Peyer's patch (tissue), 4 donors: ENCODE measurements at regions not wholly inside any gene's neighbourhood (a gene's known extent, or its start where the extent isn't known, plus 50 kb on each side); places are given as distances from the start of the nearest gene placed in this dataset.

Experiments
- CTCF ChIP-seq, 6 experiments: fragments of 450-650 bp in 4 of 6; fragments of 200-600 bp in 2 of 6; sonication (generic) in 1 of 6; IDR thresholded peaks; one replicate each; pipeline ENCODE4 v1.5.1; 2017 to 2019; ENCODE audit warnings: antibody characterized with exemption in 6 of 6, mild to moderate bottlenecking in 3 of 6, moderate library complexity in 1 of 6
- POLR2A ChIP-seq, 2 donors: fragments of 450-650 bp; IDR thresholded peaks; one replicate each; pipeline ENCODE4 v1.5.1; 2017; ENCODE audit warnings: antibody characterized with exemption in 2 of 2, mild to moderate bottlenecking in 2 of 2, moderate library complexity in 2 of 2

GRCh38 chr4:136812100-136812880 lies 720.0 kb downstream of the PCDH18 start:
- TF ChIP-seq CTCF (IDR thresholded peaks at IDR 0.05) (no peak), POLR2A (IDR thresholded peaks at IDR 0.05) (no peak)
